ENCODE measurements at regions not wholly inside any gene's neighbourhood (a gene's known extent, or its start where the extent isn't known, plus 50 kb on each side); places are given as distances from the start of the nearest gene placed in this dataset.

- Histone ChIP-seq H3K36me3 (no peaks in the 10 kb centered on the region), H3K4me1 (no peaks in the 10 kb centered on the region), H3K27ac (no peak overlapping the region), H3K4me3 (no peak overlapping the region), H3K27me3 (no peaks in the 10 kb centered on the region), H3K9me3 (no peaks in the 10 kb centered on the region)
- DNase-seq: no peak
- no peak for TF ChIP-seq CTCF (IDR thresholded peaks at IDR 0.05)
- intact Hi-C loops (cut with DNase I; ENCODE audit: low total_unique reads): no loop called here
Measured at GRCh38 chrX:137646472-137646871, 80.5 kb downstream of the ZIC3 start.

GRCh38 chrX:137651647-137652046, 85.7 kb downstream of the ZIC3 start:
- H3K27me3 ChIP-seq: no peaks in the 10 kb centered on the region
- TF ChIP-seq CTCF (IDR thresholded peaks at IDR 0.05): no peak
- no peaks in the 10 kb centered on the region for H3K4me1 ChIP-seq
- no peak overlapping the region for H3K4me3 ChIP-seq
- DNase-seq: no peak
- H3K36me3 ChIP-seq: no peaks in the 10 kb centered on the region
- intact Hi-C loops (cut with DNase I; ENCODE audit: low total_unique reads): no loop called here
- H3K9me3 ChIP-seq: no peaks in the 10 kb centered on the region
- H3K27ac ChIP-seq: no peak overlapping the region

- Histone ChIP-seq H3K27ac (no peak overlapping the region), H3K27me3 (no peaks in the 10 kb centered on the region), H3K4me3 (no peak overlapping the region), H3K36me3 (no peaks in the 10 kb centered on the region), H3K9me3 (no peaks in the 10 kb centered on the region), H3K4me1 (no peaks in the 10 kb centered on the region)
- DNase-seq: no peak
- TF ChIP-seq CTCF (IDR thresholded peaks at IDR 0.05): no peak
- intact Hi-C loops (cut with DNase I; ENCODE audit: low total_unique reads): no loop called here
Measured at GRCh38 chrX:137652086-137652485, 86.2 kb downstream of the ZIC3 start.

GRCh38 chrX:137654481-137654880, 88.6 kb downstream of the ZIC3 start:
- H3K36me3 ChIP-seq: no peaks in the 10 kb centered on the region
- H3K27me3 ChIP-seq: no peaks in the 10 kb centered on the region
- no peaks in the 10 kb centered on the region for H3K4me1 ChIP-seq
- no peak for TF ChIP-seq CTCF (IDR thresholded peaks at IDR 0.05)
- intact Hi-C loops (cut with DNase I; ENCODE audit: low total_unique reads): no loop called here
- no peak overlapping the region for H3K27ac ChIP-seq
- DNase-seq: no peak
- no peaks in the 10 kb centered on the region for H3K9me3 ChIP-seq
- no peak overlapping the region for H3K4me3 ChIP-seq

- DNase-seq: no peak
- intact Hi-C loops (cut with DNase I; ENCODE audit: low total_unique reads): no loop called here
- TF ChIP-seq CTCF (IDR thresholded peaks at IDR 0.05): no peak
- Histone ChIP-seq H3K27ac (no peak overlapping the region), H3K27me3 (no peaks in the 10 kb centered on the region), H3K4me1 (no peaks in the 10 kb centered on the region), H3K9me3 (no peaks in the 10 kb centered on the region), H3K4me3 (no peak overlapping the region), H3K36me3 (no peaks in the 10 kb centered on the region)
Measured at GRCh38 chrX:137667776-137668175, 101.8 kb downstream of the ZIC3 start.

- Histone ChIP-seq H3K9me3 (no peaks in the 10 kb centered on the region), H3K36me3 (no peaks in the 10 kb centered on the region), H3K27ac (no peak overlapping the region), H3K27me3 (no peaks in the 10 kb centered on the region), H3K4me3 (no peak overlapping the region), H3K4me1 (no peaks in the 10 kb centered on the region)
- intact Hi-C loops (cut with DNase I; ENCODE audit: low total_unique reads): no loop called here
- no peak for DNase-seq
- TF ChIP-seq CTCF (IDR thresholded peaks at IDR 0.05): no peak
Measured at GRCh38 chrX:137684591-137684990, 118.7 kb downstream of the ZIC3 start.
